ENCODE measurements at regions not wholly inside any gene's neighbourhood (a gene's known extent, or its start where the extent isn't known, plus 50 kb on each side); places are given as distances from the start of the nearest gene placed in this dataset.

GRCh38 chrX:65600106-65600505 is 65.5 kb upstream of the LAS1L start:
- in situ Hi-C loops (cut with MboI): no loop called here
- Histone ChIP-seq H3K4me1 (replicated peaks in 1 of 2; ENCODE audit: control insufficient read depth in 2 of 2, insufficient read depth in 2 of 2, low read length in 2 of 2) (peaks cover 0 to 8% of the 10 kb centered on the region in 2 experiments; a peak in 4 of 5 replicates), H3K36me3 (ENCODE audit: control insufficient read depth, insufficient read depth, low read length) (no peaks in the 10 kb centered on the region), H3K9me3 (replicated peaks; ENCODE audit: control insufficient read depth, insufficient read depth, low read depth, low read length) (no peaks in the 10 kb centered on the region), H3K79me2 (ENCODE audit: control insufficient read depth, insufficient read depth, low read length) (no peaks in the 10 kb centered on the region; the same call in 2 of the 3 replicates), H3K27me3 (ENCODE audit: control insufficient read depth in 2 of 2, insufficient read depth in 2 of 2, low read length in 2 of 2) (no peaks in the 10 kb centered on the region), H3K9me1 (ENCODE audit: control insufficient read depth, insufficient read depth, low read length) (peaks cover 2% of the 10 kb centered on the region), H2AFZ (ENCODE audit: low read depth, low read length) (no peak overlapping the region), H4K20me1 (replicated peaks; ENCODE audit: control insufficient read depth, insufficient read depth, low read length) (no peaks in the 10 kb centered on the region), H3K9ac (ENCODE audit: insufficient read depth in 1 of 2, low read depth in 2 of 2, low read length in 2 of 2) (no peak overlapping the region), H3K4me3 (no peak overlapping the region), H3K27ac (ENCODE audit: extremely low read depth, low read depth, low read length) (no peak overlapping the region), H3K4me2 (ENCODE audit: insufficient read depth, low read length) (no peak overlapping the region)
- BruUV-seq (replicated peaks): no TSS peak
- TF ChIP-seq GTF2B (IDR thresholded peaks at IDR 0.05; ENCODE audit: extremely low read depth, insufficient read length): no peak
- TF ChIP-seq ZNF431 (CRISPR knock-in tag; IDR thresholded peaks at IDR 0.05): no peak
- TF ChIP-seq RBFOX2 (IDR thresholded peaks at IDR 0.05; ENCODE audit: low read depth, low read length): no peak
- no peak for TF ChIP-seq PHB2 (IDR thresholded peaks at IDR 0.05; ENCODE audit: low read depth)
- TF ChIP-seq ZNF75A (CRISPR knock-in tag; IDR thresholded peaks at IDR 0.05): no peak
- CTCF ChIA-PET (ENCODE audit: low intra/inter-chr PET ratio): no interaction called here
- FAIRE-seq (no peak), ATAC-seq (no peak), DNase-seq (ENCODE audit: extremely low read depth in 1 of 4, low spot score in 3 of 4) (no peak)
- 50% methylated on average over 7 of the region's 7 CpGs for WGBS (ENCODE audit: insufficient coverage, low coverage, missing lambda C conversion rate)
- intact Hi-C loops (cut with micrococcal nuclease): no loop called here
- POLR2A ChIA-PET: no interaction called here
